ENCODE measurements at regions not wholly inside any gene's neighbourhood (a gene's known extent, or its start where the extent isn't known, plus 50 kb on each side); places are given as distances from the start of the nearest gene placed in this dataset.

GRCh38 chr3:14331251-14331650 lies 71.2 kb upstream of the SLC6A6 start:
- Histone ChIP-seq H3K27ac (ENCODE audit: low read depth, low read length, poor library complexity, severe bottlenecking) (no peak overlapping the region), H3K4me1 (ENCODE audit: insufficient read depth, low read length, poor library complexity, severe bottlenecking) (no peaks in the 10 kb centered on the region), H3K36me3 (ENCODE audit: insufficient read depth, low read length, poor library complexity, severe bottlenecking) (no peaks in the 10 kb centered on the region), H3K4me3 (ENCODE audit: low read depth, low read length, poor library complexity, severe bottlenecking) (no peak overlapping the region), H3K9me3 (ENCODE audit: low read depth, low read length, poor library complexity, severe bottlenecking) (no peaks in the 10 kb centered on the region), H3K27me3 (replicated peaks; ENCODE audit: insufficient read depth, low read depth, low read length, poor library complexity) (no peaks in the 10 kb centered on the region)
- TF ChIP-seq, protein P1, sequence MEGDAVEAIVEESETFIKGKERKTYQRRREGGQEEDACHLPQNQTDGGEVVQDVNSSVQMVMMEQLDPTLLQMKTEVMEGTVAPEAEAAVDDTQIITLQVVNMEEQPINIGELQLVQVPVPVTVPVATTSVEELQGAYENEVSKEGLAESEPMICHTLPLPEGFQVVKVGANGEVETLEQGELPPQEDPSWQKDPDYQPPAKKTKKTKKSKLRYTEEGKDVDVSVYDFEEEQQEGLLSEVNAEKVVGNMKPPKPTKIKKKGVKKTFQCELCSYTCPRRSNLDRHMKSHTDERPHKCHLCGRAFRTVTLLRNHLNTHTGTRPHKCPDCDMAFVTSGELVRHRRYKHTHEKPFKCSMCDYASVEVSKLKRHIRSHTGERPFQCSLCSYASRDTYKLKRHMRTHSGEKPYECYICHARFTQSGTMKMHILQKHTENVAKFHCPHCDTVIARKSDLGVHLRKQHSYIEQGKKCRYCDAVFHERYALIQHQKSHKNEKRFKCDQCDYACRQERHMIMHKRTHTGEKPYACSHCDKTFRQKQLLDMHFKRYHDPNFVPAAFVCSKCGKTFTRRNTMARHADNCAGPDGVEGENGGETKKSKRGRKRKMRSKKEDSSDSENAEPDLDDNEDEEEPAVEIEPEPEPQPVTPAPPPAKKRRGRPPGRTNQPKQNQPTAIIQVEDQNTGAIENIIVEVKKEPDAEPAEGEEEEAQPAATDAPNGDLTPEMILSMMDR (conservative IDR thresholded peaks at IDR 0.05; ENCODE audit: low read depth, low read length) = no peak
- no peak for TF ChIP-seq EZH2 (IDR thresholded peaks at IDR 0.05; ENCODE audit: borderline replicate concordance, low read depth, low read length, poor library complexity, severe bottlenecking)
- ChIA-PET POLR2A (ENCODE audit: low non-redundant PET) (no interaction called here), CTCF (no interaction called here)
- intact Hi-C loops (cut with micrococcal nuclease; ENCODE audit: unreplicated experiment) = no loop called here
- BruUV-seq (replicated peaks) = no TSS peak
- no peak for DNase-seq (ENCODE audit: low spot score)

GRCh38 chr3:14332392-14332791 lies 70.0 kb upstream of the SLC6A6 start:
- ChIA-PET CTCF (no interaction called here), POLR2A (ENCODE audit: low non-redundant PET) (no interaction called here)
- DNase-seq (ENCODE audit: low spot score) = no peak
- no peaks in the 10 kb centered on the region for H3K9me3 ChIP-seq (ENCODE audit: low read depth, low read length, poor library complexity, severe bottlenecking)
- H3K27ac ChIP-seq (ENCODE audit: low read depth, low read length, poor library complexity, severe bottlenecking) = no peak overlapping the region
- H3K27me3 ChIP-seq (replicated peaks; ENCODE audit: insufficient read depth, low read depth, low read length, poor library complexity) = no peaks in the 10 kb centered on the region
- no peaks in the 10 kb centered on the region for H3K4me1 ChIP-seq (ENCODE audit: insufficient read depth, low read length, poor library complexity, severe bottlenecking)
- BruUV-seq (replicated peaks) = no TSS peak
- H3K36me3 ChIP-seq (ENCODE audit: insufficient read depth, low read length, poor library complexity, severe bottlenecking) = no peaks in the 10 kb centered on the region
- H3K4me3 ChIP-seq (ENCODE audit: low read depth, low read length, poor library complexity, severe bottlenecking) = no peak overlapping the region
- intact Hi-C loops (cut with micrococcal nuclease; ENCODE audit: unreplicated experiment) = no loop called here
- TF ChIP-seq, protein P1 (conservative IDR thresholded peaks at IDR 0.05; ENCODE audit: low read depth, low read length) = no peak
- no peak for TF ChIP-seq EZH2 (IDR thresholded peaks at IDR 0.05; ENCODE audit: borderline replicate concordance, low read depth, low read length, poor library complexity, severe bottlenecking)

DNA sequence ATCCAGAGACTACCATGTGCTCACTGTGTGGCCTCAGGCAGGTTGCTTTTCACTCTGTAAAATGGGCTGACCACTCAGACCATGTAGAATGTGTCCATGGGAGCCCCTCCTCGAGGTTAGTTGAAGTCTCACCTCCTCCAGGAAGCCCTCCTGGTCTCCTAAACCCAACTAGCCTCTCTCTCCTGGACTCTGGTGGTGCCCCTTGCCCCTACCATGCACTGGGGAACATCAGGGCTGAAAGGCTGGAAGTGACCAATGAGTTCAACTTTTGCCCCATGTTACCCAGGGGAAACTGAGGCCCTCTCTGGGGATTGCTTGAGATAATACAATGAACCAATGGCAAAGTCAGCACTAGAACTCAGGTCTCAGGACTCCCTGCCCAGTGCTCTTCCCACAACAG lies 69.2 kb upstream of the SLC6A6 start:
- intact Hi-C loops (cut with micrococcal nuclease; ENCODE audit: unreplicated experiment) = no loop called here
- H3K36me3 ChIP-seq (ENCODE audit: insufficient read depth, low read length, poor library complexity, severe bottlenecking) = no peaks in the 10 kb centered on the region
- DNase-seq (ENCODE audit: low spot score) = no peak
- POLR2A ChIA-PET (ENCODE audit: low non-redundant PET) = no interaction called here
- CTCF ChIA-PET = no interaction called here
- TF ChIP-seq, protein P1 (conservative IDR thresholded peaks at IDR 0.05; ENCODE audit: low read depth, low read length) = no peak
- TF ChIP-seq EZH2 (IDR thresholded peaks at IDR 0.05; ENCODE audit: borderline replicate concordance, low read depth, low read length, poor library complexity, severe bottlenecking) = no peak
- no TSS peak for BruUV-seq (replicated peaks)
- H3K27me3 ChIP-seq (replicated peaks; ENCODE audit: insufficient read depth, low read depth, low read length, poor library complexity) = no peaks in the 10 kb centered on the region
- no peaks in the 10 kb centered on the region for H3K9me3 ChIP-seq (ENCODE audit: low read depth, low read length, poor library complexity, severe bottlenecking)
- H3K4me1 ChIP-seq (ENCODE audit: insufficient read depth, low read length, poor library complexity, severe bottlenecking) = no peaks in the 10 kb centered on the region
- H3K4me3 ChIP-seq (ENCODE audit: low read depth, low read length, poor library complexity, severe bottlenecking) = no peak overlapping the region
- H3K27ac ChIP-seq (ENCODE audit: low read depth, low read length, poor library complexity, severe bottlenecking) = no peak overlapping the region

All from A673 (cell line).